ENCODE measurements at regions not wholly inside any gene's neighbourhood (a gene's known extent, or its start where the extent isn't known, plus 50 kb on each side); places are given as distances from the start of the nearest gene placed in this dataset.
A peak's percentile ranks its signal among the peaks of the same experiment; 100 is the strongest.

GRCh38 chr6:144997996-144998395, 712.9 kb downstream of the UTRN start:
- DNase-seq (ENCODE audit: low read depth, low spot score), result no peak
- POLR2A ChIA-PET, result no interaction called here
- Histone ChIP-seq H3K9me3 (ENCODE audit: control insufficient read depth, insufficient read depth, low read depth, low read length) (no peaks in the 10 kb centered on the region), H3K4me1 (ENCODE audit: control insufficient read depth, insufficient read depth, low read length) (no peaks in the 10 kb centered on the region), H3K36me3 (ENCODE audit: control insufficient read depth, insufficient read depth, low read length) (no peaks in the 10 kb centered on the region), H3K27me3 (ENCODE audit: control insufficient read depth, insufficient read depth, low read length) (no peaks in the 10 kb centered on the region), H3K27ac (ENCODE audit: low read length) (no peak overlapping the region), H3K4me3 (ENCODE audit: low read depth in 2 of 2, low read length in 2 of 2) (no peak overlapping the region)
- no peak for TF ChIP-seq SIN3A (IDR thresholded peaks at IDR 0.05; ENCODE audit: borderline replicate concordance, insufficient read depth, low read depth, low read length)
- TF ChIP-seq TCF7L2 (IDR thresholded peaks at IDR 0.05; ENCODE audit: low read depth, low read length), result no peak
- TF ChIP-seq CTCF (IDR thresholded peaks at IDR 0.05), result no peak
- no peak for TF ChIP-seq POLR2AphosphoS5 (IDR thresholded peaks at IDR 0.05; ENCODE audit: low read depth, low read length)
- no peak for ATAC-seq
- intact Hi-C loops (cut with micrococcal nuclease; ENCODE audit: unreplicated experiment) (no loop called here), in situ Hi-C loops (cut with HindIII; ENCODE audit: low pct_unique_long_range_greater_than_20kb, low sequenced_read_pairs) (no loop called here)
- no TSS peak for BruUV-seq (replicated peaks)
- CTCF ChIA-PET, result no interaction called here

- ATAC-seq (no peak), DNase-seq (ENCODE audit: low read depth, low spot score) (no peak)
- H3K4me3 ChIP-seq (ENCODE audit: low read depth in 2 of 2, low read length in 2 of 2), result no peak overlapping the region
- H3K27ac ChIP-seq (ENCODE audit: low read length), result no peak overlapping the region
- in situ Hi-C loops (cut with HindIII; ENCODE audit: low pct_unique_long_range_greater_than_20kb, low sequenced_read_pairs), result no loop called here
- BruUV-seq (replicated peaks), result no TSS peak
- no peak for TF ChIP-seq REST (IDR thresholded peaks at IDR 0.05; ENCODE audit: insufficient read depth in 1 of 2, low read depth in 2 of 2, low read length in 1 of 2)
- TF ChIP-seq POLR2AphosphoS5 (IDR thresholded peaks at IDR 0.05; ENCODE audit: low read depth, low read length), result no peak
- TF ChIP-seq CTCF (IDR thresholded peaks at IDR 0.05), result 0 out of 2 replicates have a peak, but pooled peaks have one; percentile 10
- TF ChIP-seq TCF7L2 (IDR thresholded peaks at IDR 0.05; ENCODE audit: low read depth, low read length), result no peak
- no peak for TF ChIP-seq SIN3A (IDR thresholded peaks at IDR 0.05; ENCODE audit: borderline replicate concordance, insufficient read depth, low read depth, low read length)
- ChIA-PET POLR2A (interaction anchor here (0.6 kb wide), 1 partner anchor 410 kb away, joined by 3 read pairs; no protein-coding TSS in a partner anchor), CTCF (no interaction called here)
- intact Hi-C loops (cut with micrococcal nuclease; ENCODE audit: unreplicated experiment), result no loop called here
- no peaks in the 10 kb centered on the region for H3K27me3 ChIP-seq (ENCODE audit: control insufficient read depth, insufficient read depth, low read length)
- H3K36me3 ChIP-seq (ENCODE audit: control insufficient read depth, insufficient read depth, low read length), result no peaks in the 10 kb centered on the region
- no peaks in the 10 kb centered on the region for H3K9me3 ChIP-seq (ENCODE audit: control insufficient read depth, insufficient read depth, low read depth, low read length)
- no peaks in the 10 kb centered on the region for H3K4me1 ChIP-seq (ENCODE audit: control insufficient read depth, insufficient read depth, low read length)
Observed at GRCh38 chr6:144999127-144999526, 714.0 kb downstream of the UTRN start.
